H1 (cell line): ENCODE measurements at regions not wholly inside any gene's neighbourhood (a gene's known extent, or its start where the extent isn't known, plus 50 kb on each side); places are given as distances from the start of the nearest gene placed in this dataset.

Experiments
- CTCF ChIA-PET: fragments of 300-600 bp; sonication (Branson Sonifier 250); formaldehyde crosslinking; loops from one replicate; lab custom pipeline; 2021; ENCODE audit not compliant: partially characterized antibody; lab: Charles Lee
- POLR2A ChIA-PET: fragments of 300-600 bp; sonication (Branson Sonifier 250); formaldehyde crosslinking; loops from one replicate; lab custom pipeline; 2021; ENCODE audit warnings: inconsistent platforms; ENCODE audit not compliant: partially characterized antibody; lab: Charles Lee
- DNase-seq, 2 experiments: peaks; one replicate each; pipeline versions ENCODE4 v3.0.0 to v3.0.0-alpha.2; 2010 to 2022; ENCODE audit warnings: low spot score in 2 of 2, low read depth in 1 of 2, mixed read lengths in 1 of 2
- FAIRE-seq: peaks from 2 replicates; lab custom pipeline; 2011; peaks lifted over from hg19 to GRCh38; lab: Jason Lieb, UNC
- H2AFZ ChIP-seq: 2 replicates; pipeline ENCODE4 v1.8.1; 2012; ENCODE audit warnings: low read length, inconsistent platforms
- H2AK5ac ChIP-seq: 2 replicates; pipeline ENCODE4 v1.6.1; 2013; ENCODE audit warnings: low read depth, low read length
- H2BK120ac ChIP-seq: replicated peaks from 2 replicates; pipeline ENCODE3; 2013; ENCODE audit warnings: low read depth, low read length, inconsistent platforms
- H2BK12ac ChIP-seq: 2 replicates; pipeline ENCODE4 v1.6.1; 2013; ENCODE audit warnings: low read depth, low read length
- H2BK15ac ChIP-seq: 2 replicates; pipeline ENCODE4 v1.6.1; 2013; ENCODE audit warnings: low read length
- H2BK20ac ChIP-seq: 2 replicates; pipeline ENCODE4 v1.6.1; 2013; ENCODE audit warnings: low read length
- H2BK5ac ChIP-seq: 2 replicates; pipeline ENCODE4 v1.6.1; 2013; ENCODE audit warnings: low read depth, low read length
- H3K14ac ChIP-seq: 2 replicates; pipeline ENCODE4 v1.6.1; 2013; ENCODE audit warnings: inconsistent platforms; ENCODE audit not compliant: insufficient read length
- H3K18ac ChIP-seq: 2 replicates; pipeline ENCODE4 v1.6.1; 2013; ENCODE audit warnings: low read length; ENCODE audit errors: extremely low read depth
- H3K23ac ChIP-seq: 2 replicates; pipeline ENCODE4 v1.6.1; 2013; ENCODE audit warnings: inconsistent platforms; ENCODE audit not compliant: insufficient read length
- H3K23me2 ChIP-seq: 2 replicates; pipeline ENCODE4 v1.6.1; 2013; ENCODE audit warnings: low read depth, low read length
- H3K27ac ChIP-seq: 2 replicates; pipeline ENCODE4 v1.6.1; 2011; ENCODE audit warnings: low read depth, low read length, inconsistent platforms
- H3K27me3 ChIP-seq, 4 experiments: replicated peaks in 1 of 4; 1 replicate in 1 of 4; 2 replicates in 3 of 4; pipeline versions ENCODE4 v1.6.1 to v1.8.1; 2011 to 2013; ENCODE audit warnings: low read length in 3 of 4, mild to moderate bottlenecking in 3 of 4, inconsistent platforms in 2 of 4, mixed read lengths in 2 of 4, moderate library complexity in 1 of 4; ENCODE audit not compliant: control insufficient read depth in 3 of 4, insufficient read depth in 3 of 4; ENCODE audit errors: extremely low read depth in 1 of 4
- H3K36me3 ChIP-seq, 4 experiments: 2 replicates each; pipeline versions ENCODE4 v1.6.1 to v1.8.1; 2011 to 2013; ENCODE audit warnings: mild to moderate bottlenecking in 4 of 4, low read length in 3 of 4, moderate library complexity in 2 of 4, control low read depth in 1 of 4, inconsistent platforms in 1 of 4; ENCODE audit not compliant: insufficient read depth in 4 of 4, control insufficient read depth in 2 of 4
- H3K4ac ChIP-seq: replicated peaks from 2 replicates; pipeline ENCODE3; 2013; ENCODE audit warnings: low read length, low read depth, mixed read lengths, inconsistent platforms; ENCODE audit not compliant: insufficient read length
- H3K4me1 ChIP-seq, 4 experiments: replicated peaks in 1 of 4; 1 replicate in 1 of 4; 2 replicates in 3 of 4; pipeline versions ENCODE4 v1.6.1 to v1.8.1; 2011 to 2013; ENCODE audit warnings: low read length in 3 of 4, inconsistent platforms in 2 of 4, mixed read lengths in 1 of 4; ENCODE audit not compliant: insufficient read depth in 4 of 4, control insufficient read depth in 3 of 4
- H3K4me2 ChIP-seq, 2 experiments: 2 replicates each; pipeline versions ENCODE4 v1.6.1 to v1.8.1; 2011 to 2013; ENCODE audit warnings: low read depth in 2 of 2, low read length in 2 of 2, control low read depth in 1 of 2, inconsistent platforms in 1 of 2, mild to moderate bottlenecking in 1 of 2; ENCODE audit not compliant: insufficient read depth in 1 of 2
- H3K4me3 ChIP-seq, 4 experiments: fragments of 200-600, 300-600 bp in 1 of 4; sonication (generic), shearing (Covaris generic), sonication (Bioruptor Twin) in 1 of 4; 2 replicates each; pipeline versions ENCODE4 v1.5.1 to v1.8.1; 2011 to 2016; ENCODE audit warnings: low read length in 4 of 4, low read depth in 3 of 4, control low read depth in 2 of 4, inconsistent platforms in 2 of 4, mild to moderate bottlenecking in 2 of 4, mixed read lengths in 1 of 4, moderate library complexity in 1 of 4; ENCODE audit not compliant: insufficient read depth in 2 of 4; ENCODE audit errors: extremely low read depth in 1 of 4
- H3K56ac ChIP-seq: replicated peaks from 2 replicates; pipeline ENCODE3; 2013; ENCODE audit warnings: low read depth, mild to moderate bottlenecking, mixed read lengths, low read length, inconsistent platforms; ENCODE audit not compliant: insufficient read length
- H3K79me1 ChIP-seq: 2 replicates; pipeline ENCODE4 v1.6.1; 2013; ENCODE audit warnings: low read depth, low read length, control low read depth
- H3K79me2 ChIP-seq, 2 experiments: 2 replicates each; pipeline versions ENCODE4 v1.6.1 to v1.8.1; 2012 to 2013; ENCODE audit warnings: low read length in 2 of 2, mild to moderate bottlenecking in 2 of 2, inconsistent platforms in 1 of 2; ENCODE audit not compliant: insufficient read depth in 2 of 2, control insufficient read depth in 1 of 2
- H3K9ac ChIP-seq, 4 experiments: replicated peaks in 1 of 4; 1 replicate in 1 of 4; 2 replicates in 3 of 4; pipeline versions ENCODE4 v1.6.1 to v1.8.1; 2011 to 2013; ENCODE audit warnings: low read depth in 3 of 4, low read length in 3 of 4, control low read depth in 2 of 4, mild to moderate bottlenecking in 2 of 4, moderate library complexity in 2 of 4, inconsistent platforms in 1 of 4; ENCODE audit errors: extremely low read depth in 1 of 4
- H3K9me3 ChIP-seq, 2 experiments: 2 replicates each; pipeline versions ENCODE4 v1.6.1 to v1.8.1; 2012 to 2013; ENCODE audit warnings: mild to moderate bottlenecking in 2 of 2, moderate library complexity in 2 of 2, control low read depth in 1 of 2, inconsistent platforms in 1 of 2, low read depth in 1 of 2, low read length in 1 of 2, mixed read lengths in 1 of 2; ENCODE audit not compliant: insufficient read depth in 2 of 2
- H4K20me1 ChIP-seq, 2 experiments: replicated peaks in 1 of 2; 2 replicates each; pipeline versions ENCODE3 to v1.8.1; 2011 to 2013; ENCODE audit warnings: inconsistent platforms in 2 of 2, low read length in 2 of 2, mild to moderate bottlenecking in 1 of 2; ENCODE audit not compliant: insufficient read depth in 2 of 2, control insufficient read depth in 1 of 2
- H4K5ac ChIP-seq: 2 replicates; pipeline ENCODE4 v1.6.1; 2013; ENCODE audit warnings: low read length, low read depth, mixed read lengths, inconsistent platforms; ENCODE audit not compliant: insufficient read length
- H4K8ac ChIP-seq: 2 replicates; pipeline ENCODE4 v1.8.0; 2013; ENCODE audit warnings: mild to moderate bottlenecking, moderate library complexity, low read length, inconsistent platforms; ENCODE audit not compliant: insufficient read depth; ENCODE audit errors: extremely low read depth
- H4K91ac ChIP-seq: replicated peaks from 2 replicates; pipeline ENCODE3; 2013; ENCODE audit warnings: low read length, mixed read lengths, inconsistent platforms; ENCODE audit not compliant: insufficient read length
- BCL11A ChIP-seq, 2 experiments: IDR thresholded peaks; one replicate each; pipeline ENCODE4 v1.6.1; 2011; ENCODE audit warnings: low read depth in 2 of 2, low read length in 2 of 2, mild to moderate bottlenecking in 2 of 2
- SAP30 ChIP-seq: fragments of 300-600 bp; sonication (generic); IDR thresholded peaks from 2 replicates; pipeline ENCODE4 v1.7.1; 2012; ENCODE audit warnings: low read length, moderate library complexity, mild to moderate bottlenecking, inconsistent platforms; ENCODE audit not compliant: insufficient read depth, insufficient replicate concordance
- SIN3A ChIP-seq, 2 experiments: IDR thresholded peaks in 1 of 2; conservative IDR thresholded peaks in 1 of 2; 2 replicates each; pipeline ENCODE4 v1.6.1; 2011 to 2012; ENCODE audit warnings: low read length in 2 of 2, improper control_type of control experiment in 1 of 2, low read depth in 1 of 2, mild to moderate bottlenecking in 1 of 2
- WGBS, 2 experiments: shearing (Covaris generic) in 1 of 2; methylation state at CpG; one replicate each; pipeline versions ENCODE4 v1.1.6 to v1.1.7; 2013 to 2015; ENCODE audit warnings: low lambda C conversion rate in 2 of 2, mixed read lengths in 2 of 2, inconsistent platforms in 1 of 2, low coverage in 1 of 2, missing lambda C conversion rate in 1 of 2; ENCODE audit not compliant: insufficient replicate concordance in 2 of 2, insufficient coverage in 1 of 2, insufficient read length in 1 of 2; ENCODE audit errors: extremely low coverage in 1 of 2, missing lambda C conversion rate in 1 of 2; 5-methylcytosine and 5-hydroxymethylcytosine counted together

GRCh38 chr11:37502202-37502601 is 904.2 kb upstream of the RAG2 start:
- Histone ChIP-seq H2BK12ac (no peak overlapping the region), H3K79me1 (no peaks in the 10 kb centered on the region), H3K27me3 (no peaks in the 10 kb centered on the region), H2BK15ac (no peak overlapping the region), H4K20me1 (no peaks in the 10 kb centered on the region), H3K4ac (no peak overlapping the region), H2BK120ac (no peak overlapping the region), H4K91ac (no peak overlapping the region), H3K4me3 (no peak overlapping the region), H3K14ac (no peak overlapping the region), H3K9me3 (no peaks in the 10 kb centered on the region), H3K27ac (no peak overlapping the region), H2BK5ac (no peak overlapping the region), H3K4me2 (no peak overlapping the region), H4K5ac (no peak overlapping the region), H2AFZ (no peak overlapping the region), H4K8ac (no peak overlapping the region), H3K56ac (no peak overlapping the region), H3K9ac (no peak overlapping the region), H3K79me2 (no peaks in the 10 kb centered on the region), H3K18ac (no peak overlapping the region), H3K23me2 (no peaks in the 10 kb centered on the region), H2AK5ac (no peak overlapping the region), H3K4me1 (peaks cover 0 to 18% (median 6%) of the 10 kb centered on the region in 4 experiments; a peak in 2 of 7 replicates), H2BK20ac (no peak overlapping the region), H3K36me3 (no peaks in the 10 kb centered on the region), H3K23ac (no peak overlapping the region)
- ChIA-PET CTCF (no interaction called here), POLR2A (no interaction called here)
- WGBS, 2 experiments, result 90% methylated on average over 2 of the region's 2 CpGs; no CpG with 5 or more reads in 1 of the 2 experiments
- DNase-seq (no peak), FAIRE-seq (no peak)
- TF ChIP-seq BCL11A (IDR thresholded peaks at IDR 0.05; ENCODE audit: low read depth in 2 of 2, low read length in 2 of 2) (no peak), SAP30 (no peak), SIN3A (conservative IDR thresholded peaks at IDR 0.05 in 1 of 2, IDR thresholded peaks at IDR 0.05 in 1 of 2; ENCODE audit: low read depth in 1 of 2, low read length in 2 of 2) (no peak)
